LNCAP (cell line): ENCODE measurements at regions not wholly inside any gene's neighbourhood (a gene's known extent, or its start where the extent isn't known, plus 50 kb on each side); places are given as distances from the start of the nearest gene placed in this dataset.

Experiments used
- TF ChIP-seq, protein P1 (sequence below): fragments of 450-650 bp; IDR thresholded peaks from 2 replicates; pipeline ENCODE4 v1.5.1; 2017; ENCODE audit warnings: mild to moderate bottlenecking

DNA sequence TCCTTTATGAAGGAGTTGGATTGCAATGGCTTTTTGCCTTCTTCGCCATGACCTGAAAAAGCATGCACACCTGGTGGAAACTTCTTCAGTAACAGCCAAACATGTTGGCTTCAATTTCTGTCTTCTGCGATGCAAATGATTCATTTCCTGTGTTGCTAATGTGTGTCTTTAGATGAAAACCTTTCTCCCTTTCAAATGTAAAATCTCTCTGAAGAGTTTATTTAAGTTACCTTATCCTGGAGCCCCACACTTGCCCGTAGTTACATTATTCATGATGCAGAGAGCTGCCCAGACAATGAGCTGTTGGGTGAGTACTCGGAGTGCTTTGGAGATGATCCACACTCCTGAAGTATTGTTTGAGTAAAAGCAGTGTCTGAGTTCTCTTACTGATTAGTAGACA is 1100.9 kb downstream of the RPA4 start:
- TF ChIP-seq, protein P1, sequence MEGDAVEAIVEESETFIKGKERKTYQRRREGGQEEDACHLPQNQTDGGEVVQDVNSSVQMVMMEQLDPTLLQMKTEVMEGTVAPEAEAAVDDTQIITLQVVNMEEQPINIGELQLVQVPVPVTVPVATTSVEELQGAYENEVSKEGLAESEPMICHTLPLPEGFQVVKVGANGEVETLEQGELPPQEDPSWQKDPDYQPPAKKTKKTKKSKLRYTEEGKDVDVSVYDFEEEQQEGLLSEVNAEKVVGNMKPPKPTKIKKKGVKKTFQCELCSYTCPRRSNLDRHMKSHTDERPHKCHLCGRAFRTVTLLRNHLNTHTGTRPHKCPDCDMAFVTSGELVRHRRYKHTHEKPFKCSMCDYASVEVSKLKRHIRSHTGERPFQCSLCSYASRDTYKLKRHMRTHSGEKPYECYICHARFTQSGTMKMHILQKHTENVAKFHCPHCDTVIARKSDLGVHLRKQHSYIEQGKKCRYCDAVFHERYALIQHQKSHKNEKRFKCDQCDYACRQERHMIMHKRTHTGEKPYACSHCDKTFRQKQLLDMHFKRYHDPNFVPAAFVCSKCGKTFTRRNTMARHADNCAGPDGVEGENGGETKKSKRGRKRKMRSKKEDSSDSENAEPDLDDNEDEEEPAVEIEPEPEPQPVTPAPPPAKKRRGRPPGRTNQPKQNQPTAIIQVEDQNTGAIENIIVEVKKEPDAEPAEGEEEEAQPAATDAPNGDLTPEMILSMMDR = no peak

DNA sequence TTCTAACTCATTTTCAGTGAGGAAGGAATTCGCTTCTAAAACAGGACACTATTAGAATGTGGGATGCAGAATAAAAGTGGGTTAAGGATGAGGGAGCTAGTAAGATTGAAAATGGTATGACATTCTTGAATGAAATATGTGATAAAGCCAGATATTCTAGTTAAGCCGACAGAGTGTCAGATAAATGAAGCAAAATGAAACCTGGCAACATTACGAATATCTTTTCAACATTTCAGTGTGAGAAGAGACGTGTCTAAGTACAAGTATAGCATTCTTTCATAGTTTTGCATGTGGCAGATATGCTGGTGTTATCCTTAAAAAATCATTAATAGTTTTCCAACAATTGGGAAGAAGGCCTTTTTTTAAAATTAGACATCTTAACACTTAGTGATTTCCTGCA is 1101.4 kb downstream of the RPA4 start:
- TF ChIP-seq, protein P1 = no peak

DNA sequence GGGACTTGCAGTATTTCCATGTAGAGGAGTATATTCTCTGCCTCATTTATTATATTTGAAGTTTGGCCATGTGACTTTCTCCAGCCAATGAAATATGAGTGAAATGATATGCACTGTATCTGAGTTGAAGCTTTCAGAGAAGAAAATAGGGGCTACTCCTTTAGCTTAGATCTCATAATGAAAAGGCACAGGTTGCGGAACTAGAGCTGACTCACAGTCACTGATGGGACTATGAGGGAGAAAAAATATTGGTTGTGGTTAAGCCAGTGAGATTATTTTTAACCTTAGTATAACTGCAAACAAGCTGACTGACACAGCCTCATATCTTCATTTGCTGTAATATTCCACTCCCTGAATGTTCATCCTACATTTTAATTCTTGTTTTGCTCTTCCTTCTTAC is 1104.3 kb downstream of the RPA4 start:
- TF ChIP-seq, protein P1 = no peak

DNA sequence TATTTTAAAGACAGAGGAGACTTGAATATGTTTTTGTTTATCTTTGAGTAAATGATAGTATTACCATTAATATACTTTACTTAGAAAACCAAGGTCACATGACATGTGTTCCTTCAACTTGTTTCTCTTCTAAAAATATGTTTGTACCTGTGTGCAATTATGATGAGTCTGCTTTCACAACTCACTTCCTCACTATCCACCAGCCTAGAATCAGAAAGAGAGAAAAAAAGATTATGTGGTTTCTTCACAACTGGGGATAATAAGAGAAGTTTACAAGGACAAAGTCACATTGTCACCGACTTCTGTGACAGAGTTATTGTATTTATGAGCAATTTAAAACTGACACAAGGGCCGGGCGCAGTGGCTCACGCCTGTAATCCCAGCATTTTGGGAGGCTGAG is 1112.1 kb downstream of the RPA4 start:
- TF ChIP-seq, protein P1 = no peak

DNA sequence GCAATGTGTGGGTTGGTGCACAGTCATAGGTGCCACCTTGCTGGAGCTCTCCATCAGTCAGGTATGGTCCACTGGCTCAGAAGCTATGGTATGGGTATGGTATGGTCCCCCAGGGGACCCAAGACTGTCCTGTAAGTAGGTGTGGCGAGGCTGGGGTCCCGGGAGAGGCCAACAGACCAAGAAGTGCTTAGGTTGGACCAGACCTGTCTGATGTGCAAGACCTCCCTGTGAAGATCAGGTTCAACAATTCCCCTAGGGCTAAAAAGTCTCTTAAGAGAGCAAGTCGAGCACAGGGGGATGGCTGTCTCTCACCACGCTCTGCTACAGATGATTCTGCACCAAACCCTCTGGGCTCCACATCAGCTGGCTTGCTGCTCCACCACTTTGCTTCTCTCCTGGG is 1145.0 kb downstream of the RPA4 start:
- TF ChIP-seq, protein P1 = no peak

DNA sequence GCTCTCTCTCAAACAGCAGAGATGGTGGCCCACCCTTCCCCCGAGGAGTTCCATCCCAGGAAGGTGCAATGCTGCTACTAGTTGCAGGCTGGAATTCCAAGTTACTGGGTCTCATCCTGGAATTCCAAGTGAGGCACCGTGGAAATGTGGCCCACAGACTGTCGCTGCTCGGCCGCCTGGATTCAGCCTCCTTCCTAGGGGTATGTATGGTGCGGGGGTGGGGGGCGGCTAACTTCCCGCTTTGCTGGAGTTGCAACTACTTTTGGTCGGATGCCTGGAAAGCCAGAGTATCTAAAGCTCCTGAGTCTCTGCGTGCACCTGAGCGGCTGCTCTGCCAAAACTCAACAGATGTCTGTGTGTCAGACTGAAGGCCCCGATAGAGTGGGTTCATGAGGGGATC is 1146.2 kb downstream of the RPA4 start:
- TF ChIP-seq, protein P1 = no peak

DNA sequence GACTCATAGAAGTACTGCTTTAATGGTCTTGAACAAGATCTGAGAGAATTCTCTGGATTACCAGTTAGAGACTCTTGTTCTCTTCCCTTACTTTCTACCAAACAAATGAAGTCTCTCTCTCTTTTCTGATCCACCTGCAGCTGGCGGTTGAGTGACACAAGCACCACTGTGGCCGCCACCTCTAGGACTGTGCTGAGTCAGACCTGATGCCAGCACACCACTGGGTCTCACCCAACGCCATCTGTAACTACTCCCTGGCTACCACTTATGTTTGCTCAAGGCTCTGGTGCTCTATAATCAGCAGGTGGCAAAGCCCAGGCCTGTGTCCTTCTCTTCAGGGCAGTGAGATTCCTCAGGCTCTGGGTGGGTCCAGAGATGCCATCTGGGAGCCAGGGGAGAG is 1173.5 kb downstream of the RPA4 start:
- TF ChIP-seq, protein P1 = no peak

DNA sequence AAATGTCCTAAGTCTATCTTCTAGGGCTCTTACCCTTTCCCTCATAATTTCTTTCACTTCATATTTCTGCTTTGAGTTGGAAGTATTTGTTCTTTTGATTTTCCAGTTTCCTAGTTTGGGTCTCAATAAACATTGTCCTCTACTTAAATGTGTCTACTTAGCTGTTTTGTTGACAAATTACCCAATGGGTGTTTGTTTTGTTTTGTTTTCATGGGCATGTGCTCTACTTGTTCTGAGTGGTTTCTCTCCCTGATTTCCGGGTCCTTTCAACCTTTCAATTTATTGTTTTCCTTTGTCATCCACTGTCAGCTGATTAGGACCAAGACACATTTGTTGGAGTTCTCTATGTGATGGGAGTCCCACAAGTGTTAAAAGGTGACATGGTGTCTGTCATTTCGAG is 1181.4 kb downstream of the RPA4 start:
- TF ChIP-seq, protein P1 = no peak
